KMS-11 (cell line): ENCODE measurements at regions not wholly inside any gene's neighbourhood (a gene's known extent, or its start where the extent isn't known, plus 50 kb on each side); places are given as distances from the start of the nearest gene placed in this dataset.

ENCODE experiments used
- H2AFZ ChIP-seq: fragments of 200-600 bp; sonication (generic); 2 replicates; pipeline ENCODE4 v1.6.1; 2016; ENCODE audit warnings: antibody characterized with exemption, mixed run types, low read depth
- H3K27ac ChIP-seq: fragments of 200-600 bp; sonication (generic); 2 replicates; pipeline ENCODE4 v1.6.1; 2016; ENCODE audit warnings: mild to moderate bottlenecking, mixed run types
- H3K27me3 ChIP-seq: fragments of 200-600 bp; sonication (generic); 2 replicates; pipeline ENCODE4 v1.6.1; 2017; ENCODE audit warnings: mild to moderate bottlenecking, low read depth, mixed run types, moderate library complexity; ENCODE audit not compliant: insufficient read depth
- H3K36me3 ChIP-seq: fragments of 200-600 bp; sonication (generic); 2 replicates; pipeline ENCODE4 v1.6.1; 2017; ENCODE audit warnings: mild to moderate bottlenecking, mixed run types; ENCODE audit not compliant: insufficient read depth
- H3K4me1 ChIP-seq: fragments of 200-600 bp; sonication (generic); 2 replicates; pipeline ENCODE4 v1.6.1; 2016; ENCODE audit warnings: mild to moderate bottlenecking, low read depth, mixed run types; ENCODE audit not compliant: poor library complexity, severe bottlenecking
- H3K4me2 ChIP-seq: fragments of 200-600 bp; sonication (generic); 2 replicates; pipeline ENCODE4 v1.7.0; 2016; ENCODE audit warnings: mild to moderate bottlenecking, mixed run types
- H3K4me3 ChIP-seq: fragments of 200-600 bp; sonication (generic); IDR thresholded peaks from 2 replicates; pipeline ENCODE4 v1.6.1; 2017; ENCODE audit warnings: low read depth, low read length, mixed read lengths; ENCODE audit not compliant: insufficient read depth
- H3K79me2 ChIP-seq: fragments of 200-600 bp; sonication (generic); 2 replicates; pipeline ENCODE4 v1.6.1; 2016; ENCODE audit warnings: low read depth, mixed run types; ENCODE audit not compliant: insufficient read depth
- H3K9ac ChIP-seq: fragments of 200-600 bp; sonication (generic); 2 replicates; pipeline ENCODE4 v1.6.1; 2016; ENCODE audit warnings: mild to moderate bottlenecking, mixed run types
- H4K20me1 ChIP-seq: fragments of 200-600 bp; sonication (generic); 2 replicates; pipeline ENCODE4 v1.6.1; 2016; ENCODE audit warnings: mild to moderate bottlenecking, mixed run types; ENCODE audit not compliant: insufficient read depth
- CTCF ChIP-seq: fragments of 200-600 bp; sonication (generic); conservative IDR thresholded peaks from 2 replicates; pipeline ENCODE4 v1.6.1; 2017; ENCODE audit warnings: low read depth, mild to moderate bottlenecking, antibody characterized with exemption, low read length, moderate library complexity, mixed read lengths

GRCh38 chr9:107154291-107154690 is 128.8 kb upstream of the RAD23B start:
- Histone ChIP-seq H3K4me3 (no peak overlapping the region), H3K27me3 (no peaks in the 10 kb centered on the region), H3K4me2 (no peak overlapping the region), H3K27ac (no peak overlapping the region), H2AFZ (no peak overlapping the region), H3K36me3 (no peaks in the 10 kb centered on the region), H3K79me2 (no peaks in the 10 kb centered on the region), H3K9ac (no peak overlapping the region), H4K20me1 (no peaks in the 10 kb centered on the region), H3K4me1 (no peaks in the 10 kb centered on the region)
- TF ChIP-seq CTCF, result no peak

GRCh38 chr9:107154766-107155165 is 128.3 kb upstream of the RAD23B start:
- H3K4me1 ChIP-seq, result no peaks in the 10 kb centered on the region
- H3K9ac ChIP-seq, result no peak overlapping the region
- no peak for TF ChIP-seq CTCF
- no peaks in the 10 kb centered on the region for H3K36me3 ChIP-seq
- no peak overlapping the region for H3K4me3 ChIP-seq
- H3K27me3 ChIP-seq, result no peaks in the 10 kb centered on the region
- H3K4me2 ChIP-seq, result no peak overlapping the region
- no peaks in the 10 kb centered on the region for H3K79me2 ChIP-seq
- H2AFZ ChIP-seq, result no peak overlapping the region
- H4K20me1 ChIP-seq, result no peaks in the 10 kb centered on the region
- H3K27ac ChIP-seq, result no peak overlapping the region

- no peak overlapping the region for H3K27ac ChIP-seq
- 0 out of 2 replicates have a peak, but pooled peaks have one; percentile 18 for TF ChIP-seq CTCF
- H3K4me1 ChIP-seq, result no peaks in the 10 kb centered on the region
- H3K27me3 ChIP-seq, result no peaks in the 10 kb centered on the region
- H3K4me2 ChIP-seq, result no peak overlapping the region
- H2AFZ ChIP-seq, result no peak overlapping the region
- no peak overlapping the region for H3K4me3 ChIP-seq
- no peaks in the 10 kb centered on the region for H3K79me2 ChIP-seq
- no peak overlapping the region for H3K9ac ChIP-seq
- H3K36me3 ChIP-seq, result no peaks in the 10 kb centered on the region
- no peaks in the 10 kb centered on the region for H4K20me1 ChIP-seq
Observed at GRCh38 chr9:107155244-107155817, 127.7 kb upstream of the RAD23B start.

- H3K4me1 ChIP-seq, result peaks cover 5% of the 10 kb centered on the region
- peak; percentile 38; the same call in 1 of the 2 replicates for TF ChIP-seq CTCF
- H2AFZ ChIP-seq, result no peak overlapping the region
- no peak overlapping the region for H3K9ac ChIP-seq
- H3K27ac ChIP-seq, result no peak overlapping the region
- no peak overlapping the region for H3K4me2 ChIP-seq
- no peaks in the 10 kb centered on the region for H3K79me2 ChIP-seq
- no peaks in the 10 kb centered on the region for H3K36me3 ChIP-seq
- H3K4me3 ChIP-seq, result no peak overlapping the region
- H3K27me3 ChIP-seq, result no peaks in the 10 kb centered on the region
- no peaks in the 10 kb centered on the region for H4K20me1 ChIP-seq
Observed at GRCh38 chr9:107158321-107158720, 124.8 kb upstream of the RAD23B start.
